IPS-11a (cell line): ENCODE measurements at regions not wholly inside any gene's neighbourhood (a gene's known extent, or its start where the extent isn't known, plus 50 kb on each side); places are given as distances from the start of the nearest gene placed in this dataset.

Experiments used
- H3K4me3 ChIP-seq: one replicate; pipeline ENCODE4 v1.5.1; 2013; ENCODE audit warnings: low read depth, low read length, control low read depth

DNA sequence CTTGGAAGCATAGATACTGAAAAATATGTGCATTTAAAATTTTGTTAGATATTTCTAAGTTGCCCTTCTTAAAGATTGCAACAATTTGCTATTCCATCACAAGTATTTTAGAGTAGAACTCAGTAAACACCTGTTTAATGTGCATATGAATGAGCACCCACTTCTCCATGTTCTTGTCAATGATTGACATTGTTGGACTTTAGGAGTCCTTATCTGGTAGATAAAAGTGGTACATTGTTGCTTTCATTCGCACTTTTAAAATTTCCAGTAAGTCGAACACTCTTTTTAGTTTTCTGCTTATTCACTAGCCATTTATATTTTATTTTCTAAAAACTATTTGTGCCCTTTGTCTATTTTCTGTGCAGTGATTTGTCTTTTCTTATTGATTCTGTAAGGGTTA lies 478.3 kb downstream of the SOX2 start:
- no peak overlapping the region for H3K4me3 ChIP-seq

DNA sequence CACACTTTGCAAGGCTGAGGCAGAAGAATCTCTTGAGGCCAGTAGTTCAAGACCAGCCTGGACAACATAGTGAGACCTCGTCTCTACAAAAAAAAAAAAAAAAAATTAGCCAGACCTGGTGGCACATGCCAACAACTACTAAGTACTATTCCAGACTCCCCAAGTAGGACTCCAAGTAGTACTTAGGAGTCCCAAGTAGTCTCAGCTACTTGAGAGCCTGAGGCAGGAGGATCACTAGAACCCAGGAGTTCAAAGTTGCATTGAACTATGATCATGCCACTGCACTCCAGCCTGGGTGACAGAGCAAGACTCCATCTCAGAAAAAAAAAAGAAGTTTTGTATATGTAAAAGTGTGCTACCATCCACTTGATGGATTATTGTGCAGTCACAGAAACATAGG lies 486.6 kb downstream of the SOX2 start:
- no peak overlapping the region for H3K4me3 ChIP-seq

DNA sequence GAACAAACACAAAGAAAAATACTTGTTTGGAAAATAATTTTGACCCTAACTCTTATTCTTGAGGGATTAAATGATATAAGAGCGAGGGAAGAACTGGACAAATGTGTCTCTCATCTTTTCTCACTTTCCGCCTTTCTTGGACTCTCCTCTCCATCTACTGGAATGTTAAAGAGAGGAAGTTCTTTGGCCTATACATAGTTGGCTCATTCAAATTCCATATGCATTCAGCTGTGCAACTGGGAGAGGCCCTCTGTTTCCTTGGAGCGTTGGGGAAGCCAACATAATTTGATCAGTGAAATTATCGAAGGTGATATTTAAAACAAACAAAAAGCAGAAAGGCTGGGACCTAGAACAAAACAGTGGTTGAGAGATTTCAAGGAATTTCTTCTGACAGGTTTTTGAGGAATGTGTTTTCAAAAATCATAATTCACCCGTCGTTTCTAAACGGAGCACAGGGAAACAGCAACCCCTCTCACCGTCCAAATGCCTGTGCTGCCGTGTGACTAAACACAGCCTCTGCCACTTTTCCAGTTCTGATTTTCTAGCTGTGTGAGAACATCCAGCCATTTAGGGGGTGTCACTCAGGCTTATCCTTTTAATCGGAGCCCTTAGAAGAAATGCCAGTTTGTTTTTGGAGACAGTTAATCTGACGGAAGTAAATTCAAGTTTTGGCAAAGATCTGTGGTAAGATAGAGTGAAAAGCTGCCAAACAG lies 489.9 kb downstream of the SOX2 start:
- H3K4me3 ChIP-seq, result no peak overlapping the region

DNA sequence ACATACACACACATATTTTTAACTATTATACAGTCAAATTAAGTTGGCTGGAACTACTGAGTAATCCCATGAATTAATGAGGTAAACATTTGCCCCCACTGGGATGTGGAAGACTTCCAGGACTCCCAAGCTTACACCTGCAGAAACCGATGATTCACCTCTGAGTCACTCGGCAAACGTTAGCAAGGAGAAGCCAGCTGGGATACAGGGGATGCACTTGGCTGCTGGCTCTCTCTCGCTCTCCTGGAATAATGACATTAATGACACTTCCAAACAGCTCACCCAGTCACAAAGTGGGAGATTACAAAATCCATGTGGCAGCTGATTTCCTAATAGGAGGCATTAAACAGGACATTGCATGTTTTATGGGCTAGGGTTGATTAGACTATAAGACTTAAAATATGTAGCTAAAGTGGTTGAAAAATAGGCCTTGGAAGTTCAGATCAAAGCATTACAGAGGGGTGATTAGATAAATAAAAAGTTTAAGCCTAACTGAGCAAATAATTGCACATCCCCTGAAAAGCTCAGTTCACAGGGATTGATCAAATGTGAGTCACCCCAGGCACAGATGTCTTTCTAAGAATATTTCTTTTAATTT lies 500.9 kb downstream of the SOX2 start:
- no peak overlapping the region for H3K4me3 ChIP-seq

DNA sequence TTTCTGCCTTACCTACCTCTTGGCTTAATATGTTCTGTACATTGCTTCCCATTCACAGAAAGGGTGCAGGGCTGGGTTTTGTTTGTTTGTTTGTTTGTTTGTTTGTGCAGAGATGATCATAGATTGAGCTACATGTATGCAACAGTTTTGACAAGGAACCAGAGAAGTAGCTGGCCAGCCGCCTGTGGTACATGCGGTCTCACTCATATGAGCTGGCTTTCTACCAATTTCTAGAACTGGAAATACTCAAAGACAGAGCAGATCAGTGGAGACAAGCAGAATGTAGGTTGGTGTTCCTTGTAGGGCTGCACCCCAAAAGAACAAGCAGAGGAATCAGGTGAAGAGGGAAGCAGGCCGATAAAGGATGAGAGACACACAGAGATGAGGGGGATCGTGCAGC lies 502.7 kb downstream of the SOX2 start:
- H3K4me3 ChIP-seq, result no peak overlapping the region

DNA sequence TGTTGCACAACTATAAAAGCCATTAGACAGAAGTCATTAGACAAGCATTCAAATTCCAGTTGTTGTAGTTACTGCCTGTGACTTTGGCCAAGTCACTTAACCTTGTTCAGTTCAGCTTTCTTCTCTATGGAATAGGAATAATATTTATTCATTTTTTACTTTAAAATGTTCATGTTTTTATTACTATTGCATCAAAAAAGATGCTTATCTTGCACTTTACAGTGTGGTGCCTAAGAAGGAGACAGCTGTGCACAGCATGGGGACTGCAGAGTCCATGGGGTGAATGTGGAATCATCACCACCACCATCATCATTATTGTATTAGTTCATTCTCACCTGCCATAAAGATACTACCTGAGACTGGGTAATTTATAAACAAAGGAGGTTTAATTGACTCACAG lies 504.2 kb downstream of the SOX2 start:
- H3K4me3 ChIP-seq, result no peak overlapping the region

DNA sequence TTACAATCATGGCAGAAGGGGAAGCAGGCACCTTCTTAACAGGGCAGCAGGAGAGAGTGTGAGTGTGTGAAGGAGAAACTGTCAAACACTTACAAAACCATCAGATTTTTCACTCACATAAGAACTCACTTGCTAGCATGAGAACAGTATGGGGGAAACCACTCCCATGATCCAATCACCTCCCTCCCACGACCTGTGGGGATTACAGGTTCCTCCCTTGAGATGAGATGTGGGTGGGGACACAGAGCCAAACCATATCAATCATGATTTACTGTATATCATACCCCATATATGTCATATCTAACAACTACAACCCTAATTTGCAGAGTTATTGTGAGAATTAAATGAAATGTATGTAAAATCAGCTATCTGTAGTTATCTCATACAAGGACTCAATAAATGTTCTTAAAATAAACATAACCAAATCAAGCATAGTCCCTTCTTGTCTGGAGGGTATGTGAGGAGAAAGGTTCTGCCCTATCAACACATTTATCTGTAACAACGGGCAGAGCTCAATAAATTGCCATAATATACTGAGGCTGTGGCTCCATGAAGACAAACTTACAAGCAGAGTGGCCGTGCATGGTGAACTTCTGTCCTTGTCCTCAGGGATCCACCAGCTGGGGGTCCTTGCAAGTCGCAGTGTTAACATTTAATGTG lies 504.7 kb downstream of the SOX2 start:
- no peak overlapping the region for H3K4me3 ChIP-seq

DNA sequence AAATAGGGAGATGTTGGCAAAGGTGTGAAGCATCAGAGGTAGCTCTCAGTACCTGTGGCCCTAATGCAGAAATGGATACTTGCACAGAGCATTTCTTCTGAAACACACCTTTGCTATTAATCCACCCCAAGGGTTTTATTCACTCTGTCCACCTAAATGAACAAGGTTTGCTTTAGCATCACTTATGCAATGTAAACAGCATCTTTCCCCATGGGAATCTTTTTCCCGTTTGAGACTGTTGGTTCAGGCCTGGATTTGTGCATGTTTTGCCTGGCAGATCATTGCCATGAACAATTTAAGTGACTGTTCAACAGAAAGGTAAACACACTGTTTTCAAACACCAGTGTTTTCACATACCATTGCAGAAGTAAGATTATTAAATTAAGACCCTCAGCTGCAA lies 508.3 kb downstream of the SOX2 start:
- H3K4me3 ChIP-seq, result no peak overlapping the region

DNA sequence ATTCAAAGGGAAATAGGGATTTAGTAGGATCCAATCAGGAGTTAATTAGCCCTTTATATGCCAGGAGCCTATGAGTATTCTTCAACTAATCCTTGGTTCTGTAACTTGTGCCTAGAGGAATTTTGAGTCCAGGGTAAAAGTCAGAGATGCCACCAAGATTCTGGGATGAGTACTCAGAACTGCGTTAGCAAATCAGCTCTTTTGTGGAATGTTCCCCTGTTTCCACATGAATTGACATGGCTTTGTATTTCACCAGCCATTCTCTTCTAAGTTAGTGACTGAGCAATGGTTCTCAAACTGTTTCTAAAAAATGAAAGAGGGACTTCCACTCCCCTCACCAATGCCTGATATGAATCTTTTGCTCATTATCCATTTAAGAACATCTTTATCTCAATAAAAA lies 508.7 kb downstream of the SOX2 start:
- H3K4me3 ChIP-seq, result no peak overlapping the region

DNA sequence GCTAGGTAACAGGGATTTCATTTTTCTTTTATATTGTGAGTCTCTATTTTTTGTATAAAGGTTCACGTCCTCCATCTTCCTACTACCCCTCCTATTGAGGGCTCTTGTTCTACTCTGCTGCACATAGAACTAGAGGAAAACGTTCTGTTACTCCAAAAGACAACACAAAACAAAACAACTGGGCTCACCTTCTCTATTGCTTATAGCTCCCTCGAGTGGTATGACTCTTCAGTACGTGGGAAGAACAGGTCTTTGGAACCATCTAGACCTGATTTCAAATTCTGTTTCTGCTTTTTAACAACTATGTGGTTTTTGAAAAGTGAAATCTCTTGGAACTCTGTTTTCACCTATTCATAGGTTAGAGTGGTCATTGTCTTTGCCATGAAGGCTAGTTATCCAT lies 515.3 kb downstream of the SOX2 start:
- no peak overlapping the region for H3K4me3 ChIP-seq

DNA sequence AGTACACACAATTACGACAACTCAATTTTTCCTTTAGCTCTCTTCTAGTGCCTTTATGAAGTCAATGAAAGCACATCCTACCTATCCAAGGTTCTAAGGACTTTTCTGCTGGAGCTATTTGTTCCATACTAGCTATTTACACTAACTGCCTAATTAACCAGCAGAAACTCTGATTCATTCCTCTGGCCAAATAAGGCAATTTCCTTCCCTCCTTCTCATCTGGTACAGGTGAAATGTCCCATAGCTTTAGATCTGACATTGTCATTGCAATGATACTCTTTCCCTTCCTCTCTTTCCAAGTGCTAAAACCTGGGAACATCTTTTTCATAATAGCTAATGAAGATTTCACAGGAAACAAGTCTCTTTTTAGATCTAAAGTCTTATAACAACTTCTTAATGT lies 521.7 kb downstream of the SOX2 start:
- no peak overlapping the region for H3K4me3 ChIP-seq

DNA sequence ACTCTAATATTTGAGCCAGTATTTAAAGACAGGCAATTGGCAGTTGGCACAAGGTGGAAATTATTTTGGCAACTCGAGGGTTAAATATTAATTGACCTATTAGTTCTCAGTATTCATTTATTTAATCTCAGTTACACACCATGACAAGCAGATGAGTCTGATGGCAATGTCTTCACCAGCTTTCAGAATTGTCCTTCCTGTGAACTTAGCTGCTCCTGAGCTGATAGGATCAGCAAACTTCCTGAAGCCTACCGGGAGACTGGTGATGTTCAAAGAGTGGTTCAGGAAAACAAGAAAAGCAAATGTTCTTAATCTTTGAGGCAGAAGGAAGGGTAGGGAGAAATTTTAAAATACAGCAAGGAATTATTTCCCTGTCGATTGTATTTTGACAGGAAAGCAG lies 522.2 kb downstream of the SOX2 start:
- H3K4me3 ChIP-seq, result no peak overlapping the region

DNA sequence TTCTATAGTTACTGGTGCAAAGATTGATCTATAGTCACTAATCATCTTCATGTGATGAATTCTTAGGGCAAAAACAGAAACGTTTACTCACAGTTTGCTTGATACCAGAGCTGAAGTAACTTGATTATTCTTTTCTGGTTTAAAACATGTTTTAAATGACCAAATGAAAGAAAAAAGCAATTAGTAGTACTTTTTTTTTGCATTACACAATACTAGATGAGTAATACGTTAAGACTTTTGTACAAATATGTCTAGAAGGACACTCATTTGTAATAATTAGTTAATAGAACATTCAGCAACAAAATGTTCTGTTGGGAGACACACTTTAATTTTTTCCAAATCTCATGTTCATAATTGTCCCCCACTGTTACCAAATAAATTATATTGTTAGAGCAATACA lies 523.2 kb downstream of the SOX2 start:
- H3K4me3 ChIP-seq, result no peak overlapping the region

DNA sequence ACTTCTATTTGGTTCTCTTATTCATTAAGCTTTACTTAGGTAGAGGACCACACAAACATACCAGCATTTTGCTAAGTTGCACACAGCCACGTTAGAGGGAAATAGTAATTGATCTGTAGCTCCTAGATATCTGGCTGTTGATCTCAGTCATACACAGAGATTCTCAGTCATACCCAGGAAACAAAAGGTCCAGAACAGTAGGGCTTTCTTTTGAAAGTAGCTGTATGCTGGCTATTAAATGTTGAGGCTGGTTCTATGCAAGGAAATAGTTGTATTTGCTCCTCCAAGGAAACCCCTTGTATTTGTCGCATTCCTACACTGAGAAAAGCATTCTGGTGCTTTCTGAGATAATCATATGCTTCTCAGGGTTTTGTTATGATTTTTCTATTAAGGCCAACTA lies 523.8 kb downstream of the SOX2 start:
- H3K4me3 ChIP-seq, result no peak overlapping the region

DNA sequence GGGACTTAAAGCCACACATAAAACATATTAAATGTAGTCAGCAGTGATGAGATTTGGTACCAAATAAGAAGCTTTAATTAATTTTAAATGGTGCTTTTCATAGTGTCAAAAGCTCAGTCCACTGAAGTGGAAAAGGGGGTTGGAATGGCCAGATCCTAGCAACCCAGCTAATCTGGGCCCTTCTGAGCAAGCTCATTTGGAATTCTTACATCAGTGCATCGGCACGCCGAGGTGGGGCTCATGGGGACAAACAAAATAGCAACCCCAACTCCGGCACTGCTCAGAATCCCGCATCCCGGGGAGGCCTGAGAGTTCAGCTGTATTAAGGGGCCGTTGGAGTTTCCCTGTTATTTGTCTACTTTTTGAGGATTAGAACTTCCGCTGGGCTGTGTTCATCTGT lies 526.4 kb downstream of the SOX2 start:
- no peak overlapping the region for H3K4me3 ChIP-seq

DNA sequence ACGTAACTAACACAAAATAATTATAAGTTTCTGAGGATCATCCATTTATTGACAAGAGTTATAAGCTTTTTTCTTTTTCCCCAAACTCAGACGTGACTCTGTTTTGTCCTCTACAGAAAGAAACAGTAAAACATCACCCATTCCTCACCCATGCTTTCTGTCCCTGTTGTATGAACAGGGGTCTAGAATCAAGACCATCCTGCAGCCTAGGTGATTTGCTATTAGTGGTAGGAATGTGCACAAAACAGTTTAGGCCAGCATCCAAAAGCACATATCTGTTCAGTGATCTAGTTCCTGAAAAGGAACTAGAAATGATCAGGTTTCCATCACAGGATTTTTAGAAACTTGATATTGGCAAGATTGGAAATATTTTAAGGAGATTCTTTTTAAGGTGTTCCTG lies 527.6 kb downstream of the SOX2 start:
- H3K4me3 ChIP-seq, result no peak overlapping the region

DNA sequence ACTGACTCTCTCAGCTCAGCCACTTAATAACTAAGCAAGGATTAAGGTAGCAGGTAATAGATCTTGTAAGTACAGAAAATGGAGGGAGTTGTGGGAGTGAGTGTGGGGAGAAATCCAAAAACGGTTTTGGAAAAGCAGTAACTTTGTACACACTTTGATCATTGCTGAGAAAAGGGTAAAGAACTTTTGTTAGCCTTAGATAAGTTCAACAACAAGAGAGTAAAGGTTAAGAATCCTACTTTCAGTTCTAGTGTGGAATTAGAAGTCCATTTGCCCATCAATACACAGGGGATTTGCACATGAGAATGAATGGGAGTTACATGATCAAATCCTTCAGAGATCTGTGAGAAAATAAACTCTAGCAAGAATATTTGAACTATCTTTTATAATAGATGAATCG lies 528.7 kb downstream of the SOX2 start:
- no peak overlapping the region for H3K4me3 ChIP-seq

DNA sequence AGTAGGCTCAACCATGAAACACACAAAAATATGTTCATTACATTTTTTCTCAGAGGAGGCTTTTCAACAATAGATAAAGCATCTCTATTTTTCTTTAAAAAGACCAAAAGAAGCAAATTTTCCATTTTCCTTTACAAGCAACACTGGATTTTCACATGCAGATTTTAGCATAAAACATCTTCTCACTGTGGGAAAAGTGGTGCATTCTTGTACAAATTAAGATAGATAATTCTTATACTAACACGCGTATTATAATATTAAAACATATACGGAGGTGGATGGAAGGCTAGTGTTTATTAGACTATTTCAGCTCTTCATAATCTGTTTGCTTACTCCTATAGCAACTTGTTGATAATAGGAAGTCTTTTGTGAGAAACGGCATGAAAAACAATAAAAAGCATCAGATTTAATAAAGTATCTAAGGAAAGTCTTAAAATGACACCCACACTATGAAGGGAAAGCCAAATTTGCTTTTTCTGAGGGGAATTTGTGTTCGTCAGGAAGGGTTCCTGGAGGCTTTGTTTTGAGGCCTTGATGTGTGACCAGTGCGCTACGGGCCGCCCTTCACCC lies 529.6 kb downstream of the SOX2 start:
- H3K4me3 ChIP-seq, result no peak overlapping the region

DNA sequence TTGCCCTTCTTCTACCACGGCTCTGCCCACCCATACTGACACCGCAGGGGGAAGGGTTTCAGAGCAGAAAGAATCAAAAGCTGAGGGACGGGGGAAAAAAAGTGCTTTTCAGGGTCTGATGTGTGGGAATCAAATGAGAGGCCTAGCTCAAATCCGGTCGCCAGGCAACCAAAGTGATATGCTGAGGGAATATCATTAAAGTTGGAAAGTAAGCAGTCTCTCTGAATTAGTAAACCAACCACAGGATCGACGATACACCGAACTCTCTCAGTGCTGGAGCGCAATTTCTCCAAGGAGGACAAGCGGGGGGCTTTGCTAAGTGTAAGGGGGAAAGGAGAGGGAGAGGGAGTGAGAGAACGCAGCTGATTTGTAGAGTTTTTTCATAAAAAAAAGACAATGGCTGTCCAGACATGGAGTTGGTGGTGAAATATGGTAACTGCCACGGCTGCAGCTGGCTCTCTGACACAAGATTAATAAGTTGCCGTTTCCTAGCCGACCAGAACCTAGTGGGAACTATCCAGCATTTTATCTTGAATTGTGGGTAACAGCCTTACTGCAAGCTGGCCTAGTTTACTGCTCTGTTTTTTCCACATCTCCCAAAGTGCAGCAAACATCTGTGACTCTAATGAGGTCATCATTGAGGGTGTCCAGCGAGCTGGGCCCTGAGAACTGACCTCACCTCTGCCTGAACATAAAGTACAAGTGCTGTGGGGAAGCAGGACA lies 530.2 kb downstream of the SOX2 start:
- no peak overlapping the region for H3K4me3 ChIP-seq

DNA sequence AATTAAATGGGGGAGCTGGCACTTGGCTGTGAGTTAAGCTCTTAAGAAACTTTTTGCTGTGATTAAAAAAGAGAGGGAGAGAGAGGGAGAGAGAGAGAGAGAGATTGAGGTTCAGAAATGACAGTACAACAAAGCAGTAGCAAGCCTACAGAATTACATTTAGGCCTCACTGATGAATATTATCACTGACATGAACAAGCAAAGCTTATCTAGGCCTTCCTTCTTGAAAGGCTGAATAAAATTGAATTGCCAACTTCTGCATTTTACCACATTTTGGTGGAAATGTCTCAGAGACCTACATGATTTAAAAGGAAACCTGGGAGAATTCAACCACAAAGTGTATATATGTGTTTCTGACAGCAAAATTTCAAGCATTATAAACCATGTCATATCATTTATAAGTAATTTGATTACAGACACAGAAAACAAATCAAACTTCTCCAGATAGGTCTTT lies 530.8 kb downstream of the SOX2 start:
- H3K4me3 ChIP-seq, result no peak overlapping the region

DNA sequence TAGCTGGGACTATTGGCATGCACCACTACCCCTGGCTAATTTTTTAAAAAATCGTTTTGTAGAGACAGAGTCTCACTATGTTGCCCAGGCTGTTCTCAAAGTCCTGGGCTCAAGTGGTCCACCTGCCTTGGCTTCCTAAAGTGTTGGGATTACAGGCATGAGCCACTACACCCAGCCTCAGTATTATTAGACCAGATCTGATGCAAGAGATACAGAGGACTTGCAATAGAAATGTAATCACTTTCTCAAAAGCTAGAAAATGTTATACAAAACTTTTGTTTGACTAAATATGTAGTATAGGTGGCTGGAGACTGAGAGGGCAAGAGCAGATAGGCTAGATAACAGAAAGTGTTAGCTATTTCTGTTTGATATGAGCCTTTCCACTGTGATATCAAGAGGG lies 531.9 kb downstream of the SOX2 start:
- no peak overlapping the region for H3K4me3 ChIP-seq
